DMS 273 (cell line): ENCODE measurements at regions not wholly inside any gene's neighbourhood (a gene's known extent, or its start where the extent isn't known, plus 50 kb on each side); places are given as distances from the start of the nearest gene placed in this dataset.
"Not testable (repeated sequence)": the region's sequence is repeated elsewhere in the genome, so short reads cannot be mapped to it uniquely, and the experiment has no call there.

Experiments used
- DNase-seq: peaks from one replicate; lab custom pipeline; 2025; ENCODE audit not compliant: unreplicated experiment; lab: John Stamatoyannopoulos, UW

- DNase-seq, result no peak
Observed at GRCh38 chr6:144667532-144668503, 382.7 kb downstream of the UTRN start.

GRCh38 chr6:144670259-144670658, 385.1 kb downstream of the UTRN start:
- not testable (repeated sequence) for DNase-seq

GRCh38 chr6:144673807-144674206, 388.7 kb downstream of the UTRN start:
- no peak for DNase-seq

- peak; percentile 24 for DNase-seq
Observed at GRCh38 chr6:144675231-144675861, 390.2 kb downstream of the UTRN start.

GRCh38 chr6:144676310-144676709, 391.2 kb downstream of the UTRN start:
- DNase-seq, result not testable (repeated sequence)

- DNase-seq, result not testable (repeated sequence)
Observed at GRCh38 chr6:144677263-144677662, 392.1 kb downstream of the UTRN start.

- DNase-seq, result no peak
Observed at GRCh38 chr6:144678844-144679243, 393.7 kb downstream of the UTRN start.

GRCh38 chr6:144681334-144681733, 396.2 kb downstream of the UTRN start:
- no peak for DNase-seq

- DNase-seq, result no peak
Observed at GRCh38 chr6:144683216-144684070, 398.3 kb downstream of the UTRN start.

GRCh38 chr6:144688713-144689112, 403.6 kb downstream of the UTRN start:
- DNase-seq, result no peak

- DNase-seq, result no peak
Observed at GRCh38 chr6:144689503-144690040, 404.4 kb downstream of the UTRN start.

GRCh38 chr6:144690133-144690532, 405.0 kb downstream of the UTRN start:
- no peak for DNase-seq

- no peak for DNase-seq
Observed at GRCh38 chr6:144690666-144691065, 405.5 kb downstream of the UTRN start.

- not testable (repeated sequence) for DNase-seq
Observed at GRCh38 chr6:144692050-144692449, 406.9 kb downstream of the UTRN start.

GRCh38 chr6:144695858-144696533, 410.9 kb downstream of the UTRN start:
- no peak for DNase-seq

GRCh38 chr6:144696610-144697368, 411.7 kb downstream of the UTRN start:
- no peak for DNase-seq

GRCh38 chr6:144697369-144697760, 412.2 kb downstream of the UTRN start:
- DNase-seq, result no peak

GRCh38 chr6:144697801-144698200, 412.7 kb downstream of the UTRN start:
- DNase-seq, result no peak

GRCh38 chr6:144702781-144703180, 417.6 kb downstream of the UTRN start:
- no peak for DNase-seq

- DNase-seq, result no peak
Observed at GRCh38 chr6:144710207-144710606, 425.1 kb downstream of the UTRN start.
